HG02943 (cell line): ENCODE measurements at regions not wholly inside any gene's neighbourhood (a gene's known extent, or its start where the extent isn't known, plus 50 kb on each side); places are given as distances from the start of the nearest gene placed in this dataset.
"Not testable (repeated sequence)": the region's sequence is repeated elsewhere in the genome, so short reads cannot be mapped to it uniquely, and the experiment has no call there.

Experiments
- ATAC-seq: cut with Tn5 transposase; IDR thresholded peaks from one replicate; pipeline ENCODE4 v1.9.1; 2021; ENCODE audit warnings: mild to moderate bottlenecking, low read depth, moderate library complexity; ENCODE audit not compliant: unreplicated experiment

GRCh38 chr2:139613264-139613663 is 833.1 kb upstream of the NXPH2 start:
- no peak for ATAC-seq

DNA sequence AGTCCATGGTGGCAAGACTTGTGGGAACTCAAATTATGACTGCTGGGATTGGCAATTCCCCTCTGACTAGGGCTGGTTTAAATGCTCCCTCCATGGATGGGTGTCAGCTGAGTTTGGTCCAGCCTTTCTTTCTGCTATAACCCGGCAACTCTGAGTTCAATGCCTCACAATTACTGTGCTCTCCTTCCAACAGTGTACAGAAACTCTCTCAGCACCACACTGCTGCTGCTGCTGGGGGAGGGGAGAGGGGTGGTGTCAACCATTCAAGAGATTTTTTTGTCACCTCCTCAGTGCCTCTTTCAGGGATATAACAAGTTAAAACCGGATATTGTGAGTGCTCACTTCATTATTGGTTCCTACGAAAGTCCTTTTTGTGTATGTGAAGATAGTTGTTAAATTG is 830.3 kb upstream of the NXPH2 start:
- ATAC-seq, result no peak

GRCh38 chr2:139609109-139609508 is 828.9 kb upstream of the NXPH2 start:
- no peak for ATAC-seq

GRCh38 chr2:139605668-139606067 is 825.5 kb upstream of the NXPH2 start:
- ATAC-seq, result no peak

- no peak for ATAC-seq
These were observed 820.0 kb upstream of the NXPH2 start for GRCh38 chr2:139600166-139600565.

GRCh38 chr2:139585101-139585500 is 804.9 kb upstream of the NXPH2 start:
- ATAC-seq, result no peak

- no peak for ATAC-seq
These were observed 794.2 kb upstream of the NXPH2 start for GRCh38 chr2:139574371-139574770.

DNA sequence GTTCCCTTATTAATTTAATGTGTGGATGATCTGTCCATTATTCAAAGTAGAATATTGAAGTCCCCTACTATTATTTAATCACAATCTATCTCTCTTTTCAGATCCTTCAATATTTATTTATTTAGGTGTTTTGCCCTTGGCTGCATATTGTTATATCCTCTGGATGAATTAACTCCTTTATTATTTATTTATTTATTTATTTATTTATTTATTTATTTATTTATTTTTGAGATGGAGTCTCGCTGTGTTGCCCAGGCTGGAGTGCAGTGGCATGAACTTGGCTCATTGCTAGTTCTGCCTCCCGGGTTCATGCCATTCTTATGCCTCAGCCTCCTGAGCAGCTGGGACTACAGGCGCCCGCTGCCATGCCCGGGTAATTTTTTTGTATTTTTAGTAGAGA is 776.6 kb upstream of the NXPH2 start:
- ATAC-seq, result no peak

GRCh38 chr2:139550873-139551272 is 770.7 kb upstream of the NXPH2 start:
- no peak for ATAC-seq

DNA sequence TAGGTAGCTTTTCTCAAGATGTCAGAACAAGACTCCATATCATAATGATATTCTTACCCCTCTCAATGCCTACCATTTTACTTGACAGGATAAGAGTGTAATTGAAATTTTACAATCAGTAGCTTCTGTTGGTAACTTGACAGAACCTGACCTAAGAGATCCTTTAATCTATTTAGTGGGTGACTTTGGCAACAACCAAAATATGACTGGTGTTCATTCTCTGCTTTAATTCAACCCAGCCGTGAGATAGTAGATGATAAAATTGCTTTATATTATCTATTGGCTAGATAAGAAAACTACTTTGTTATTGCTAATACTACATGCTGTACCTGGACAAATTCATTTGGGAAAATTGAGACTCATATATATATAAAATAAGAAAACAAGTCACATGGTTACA is 770.2 kb upstream of the NXPH2 start:
- no peak for ATAC-seq

GRCh38 chr2:139544186-139544851 is 764.1 kb upstream of the NXPH2 start:
- no peak for ATAC-seq

DNA sequence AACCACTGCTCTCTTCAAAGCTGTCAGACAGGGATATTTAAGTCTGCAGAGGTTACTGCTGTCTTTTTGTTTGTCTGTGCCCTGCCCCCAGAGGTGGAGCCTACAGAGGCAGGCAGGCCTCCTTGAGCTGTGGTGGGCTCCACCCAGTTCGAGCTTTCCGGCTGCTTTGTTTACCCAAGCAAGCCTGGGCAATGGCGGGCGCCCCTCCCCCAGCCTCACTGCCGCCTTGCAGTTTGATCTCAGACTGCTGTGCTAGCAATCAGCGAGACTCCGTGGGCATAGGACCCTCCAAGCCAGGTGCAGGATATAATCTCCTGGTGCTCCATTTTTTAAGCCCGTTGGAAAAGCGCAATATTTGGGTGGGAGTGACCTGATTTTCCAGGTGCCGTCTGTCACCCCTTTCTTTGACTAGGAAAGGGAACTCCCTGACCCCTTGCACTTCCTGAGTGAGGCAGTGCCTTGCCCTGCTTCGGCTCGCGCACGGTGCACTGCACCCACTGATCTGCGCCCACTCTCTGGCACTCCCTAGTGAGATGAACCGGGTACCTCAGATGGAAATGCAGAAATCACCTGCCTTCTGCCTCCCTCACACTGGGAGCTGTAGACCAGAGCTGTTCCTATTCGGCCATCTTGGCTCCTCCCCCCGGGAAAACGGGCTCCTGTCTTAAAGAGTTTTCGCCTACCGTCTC is 758.3 kb upstream of the NXPH2 start:
- not testable (repeated sequence) for ATAC-seq

- no peak for ATAC-seq
These were observed 748.9 kb upstream of the NXPH2 start for GRCh38 chr2:139529080-139529479.

DNA sequence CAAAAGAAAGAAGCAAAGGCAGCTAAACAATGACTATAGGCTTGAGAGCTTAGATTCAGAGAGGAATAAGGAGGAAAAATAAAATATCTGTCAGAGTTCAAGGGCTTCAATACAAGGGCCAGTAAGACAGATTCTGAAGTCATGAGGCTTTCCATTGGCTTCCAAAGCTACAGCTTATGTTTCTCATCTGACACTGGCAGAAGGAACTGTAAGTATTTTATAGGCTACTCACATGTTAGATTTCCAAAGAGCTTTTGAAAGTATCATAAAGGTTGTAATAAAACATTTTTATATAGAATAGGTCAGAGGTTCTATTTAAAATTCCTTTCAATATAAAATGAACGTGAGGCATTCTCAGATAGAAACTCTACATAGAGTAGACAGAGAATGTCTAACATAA is 746.6 kb upstream of the NXPH2 start:
- ATAC-seq, result no peak

GRCh38 chr2:139518321-139518720 is 738.1 kb upstream of the NXPH2 start:
- no peak for ATAC-seq

DNA sequence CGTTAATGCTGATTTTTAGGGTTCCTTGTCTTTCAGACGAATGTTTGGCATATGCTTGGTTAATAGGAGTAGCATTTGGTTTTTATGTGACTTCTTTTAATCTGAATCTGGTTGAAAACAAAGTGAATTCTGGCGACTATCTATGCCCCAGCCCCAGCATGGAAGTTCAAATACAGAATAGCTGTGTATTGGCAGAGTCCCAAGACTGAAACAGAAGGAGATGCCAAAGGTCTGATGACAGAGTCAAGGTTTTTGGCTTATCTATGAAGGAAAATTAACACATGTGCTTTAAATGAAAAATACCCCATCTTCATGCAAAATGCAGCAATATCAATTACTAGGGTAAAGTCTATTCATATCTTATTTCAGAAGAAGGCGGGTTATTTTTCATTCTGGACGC is 734.8 kb upstream of the NXPH2 start:
- no peak for ATAC-seq

DNA sequence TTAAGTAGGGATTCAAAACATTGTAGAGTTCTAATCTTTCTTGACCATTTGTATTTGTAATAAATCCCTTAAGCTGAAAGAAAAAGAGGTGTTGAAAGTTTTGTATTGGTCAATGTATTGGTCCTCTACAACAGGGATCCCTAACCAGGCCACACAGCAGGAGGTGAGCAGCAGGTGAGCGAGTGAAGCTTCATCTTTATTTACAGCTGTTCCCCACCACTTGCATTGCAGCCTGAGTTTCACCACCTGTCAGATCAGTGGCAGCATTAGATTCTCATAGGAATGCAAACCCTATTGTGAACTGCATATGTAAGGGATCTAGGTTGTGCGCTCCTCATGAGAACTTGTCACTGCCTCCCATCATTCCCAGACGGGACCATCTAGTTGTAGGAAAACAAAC is 715.7 kb upstream of the NXPH2 start:
- no peak for ATAC-seq

DNA sequence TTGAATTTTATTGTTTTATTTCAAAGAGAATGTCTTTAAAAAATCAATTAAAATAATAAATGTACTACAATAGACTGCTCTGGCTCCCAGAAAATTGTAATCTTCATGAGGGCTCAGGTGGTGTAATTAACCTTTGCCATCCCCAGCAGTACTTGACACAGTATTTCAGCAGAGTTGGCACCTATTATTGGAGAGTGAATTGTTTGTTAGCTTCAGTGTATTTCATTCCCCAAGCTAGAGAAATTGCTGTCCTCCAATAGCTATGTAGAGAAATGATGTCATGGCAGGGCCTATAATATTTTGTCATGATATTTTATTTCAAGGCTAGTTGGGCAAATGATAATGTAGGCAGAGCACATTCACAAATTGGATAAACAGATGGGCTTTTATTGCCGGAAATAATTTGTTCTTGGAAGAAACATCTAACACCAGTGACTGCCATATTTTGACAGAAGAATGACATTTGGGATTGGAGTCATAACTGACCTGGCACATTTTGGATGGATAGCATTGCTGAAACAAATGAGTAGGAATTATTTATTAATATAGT is 712.0 kb upstream of the NXPH2 start:
- no peak for ATAC-seq

DNA sequence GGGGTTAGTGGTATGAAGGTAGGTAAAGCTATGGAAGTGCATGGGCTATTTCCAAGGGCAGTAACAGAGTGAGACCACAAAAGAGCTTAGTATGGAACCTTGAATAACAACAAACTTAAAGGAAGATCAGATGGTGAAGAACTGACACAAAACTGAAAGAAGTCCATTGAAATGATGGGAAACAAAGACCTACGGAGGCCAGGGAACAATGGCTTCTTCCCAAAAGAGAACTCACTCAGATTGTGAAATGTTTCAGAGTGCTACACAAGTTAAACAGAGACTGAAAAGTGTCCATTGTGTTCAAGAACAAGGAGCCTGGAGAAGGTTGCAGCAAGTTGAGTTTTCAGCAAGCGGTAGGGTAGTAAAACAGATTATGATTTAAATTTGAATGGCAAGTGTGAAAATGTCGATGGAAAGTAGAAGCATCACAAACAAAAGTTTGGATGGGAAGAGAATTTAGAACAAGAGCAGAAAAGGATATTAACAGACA is 700.0 kb upstream of the NXPH2 start:
- ATAC-seq, result no peak

GRCh38 chr2:139478165-139478914 is 698.1 kb upstream of the NXPH2 start:
- no peak for ATAC-seq

DNA sequence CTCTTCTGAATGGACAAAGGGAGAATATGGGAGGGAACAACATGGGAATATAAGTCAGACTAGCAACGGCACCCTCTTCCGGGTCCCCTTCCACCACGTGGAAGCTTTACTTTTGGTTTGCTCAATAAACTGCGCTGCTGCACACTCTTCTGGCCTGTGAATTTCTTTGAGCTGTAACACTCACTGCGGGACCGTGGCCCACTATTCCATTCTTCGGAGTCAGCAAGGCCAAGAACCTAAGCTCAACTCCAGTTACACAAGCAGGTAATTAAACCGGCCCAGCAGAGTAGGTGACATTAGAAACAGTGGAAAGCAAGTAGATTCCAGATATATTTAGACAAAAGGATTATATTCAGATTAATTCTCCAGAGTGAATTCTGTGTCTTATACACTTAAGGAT is 697.4 kb upstream of the NXPH2 start:
- ATAC-seq, result no peak
